ENCODE measurements at regions not wholly inside any gene's neighbourhood (a gene's known extent, or its start where the extent isn't known, plus 50 kb on each side); places are given as distances from the start of the nearest gene placed in this dataset.
"Not testable (repeated sequence)": the region's sequence is repeated elsewhere in the genome, so short reads cannot be mapped to it uniquely, and the experiment has no call there.

DNA sequence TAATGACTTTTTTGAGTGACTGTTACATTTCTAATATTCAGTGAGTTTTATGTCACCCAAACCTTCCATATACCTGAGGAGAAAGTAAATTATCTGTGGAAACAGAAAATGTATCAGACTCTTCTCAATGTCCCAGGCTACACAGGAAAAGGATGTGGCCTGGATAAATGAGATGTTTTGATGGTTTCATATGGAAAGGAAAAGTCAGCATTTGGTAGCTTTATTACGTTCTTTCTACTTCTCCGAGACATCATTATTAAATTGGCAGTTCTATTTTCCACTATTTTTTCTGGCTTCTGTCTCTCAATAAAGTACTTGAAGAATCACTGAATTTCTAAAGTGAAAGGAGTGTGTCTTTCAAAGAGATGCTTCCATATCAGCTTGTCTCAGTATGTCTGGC is 847.0 kb upstream of the CRIM1 start:
- Histone ChIP-seq H3K9me3 (ENCODE audit: control insufficient read depth in 2 of 2, insufficient read depth in 1 of 2, low read depth in 1 of 2, low read length in 1 of 2) (no peaks in the 10 kb centered on the region), H3K4me3 (ENCODE audit: low read depth in 1 of 3, low read length in 3 of 3) (no peak overlapping the region), H3K27me3 (ENCODE audit: control insufficient read depth in 3 of 3, insufficient read depth in 3 of 3, low read length in 3 of 3) (no peaks in the 10 kb centered on the region), H3K27ac (ENCODE audit: low read depth in 1 of 3, low read length in 2 of 3) (no peak overlapping the region), H3K4me1 (ENCODE audit: control insufficient read depth in 3 of 3, insufficient read depth in 2 of 3, low read depth in 1 of 3, low read length in 2 of 3) (no peaks in the 10 kb centered on the region), H3K36me3 (ENCODE audit: control insufficient read depth in 3 of 3, insufficient read depth in 2 of 3, low read depth in 1 of 3, low read length in 3 of 3) (no peaks in the 10 kb centered on the region)
- FAIRE-seq (no peak), DNase-seq (no peak)
- WGBS, 3 donors: 83 to 100% (median 90%) methylated on average over 2 of the region's 2 CpGs

DNA sequence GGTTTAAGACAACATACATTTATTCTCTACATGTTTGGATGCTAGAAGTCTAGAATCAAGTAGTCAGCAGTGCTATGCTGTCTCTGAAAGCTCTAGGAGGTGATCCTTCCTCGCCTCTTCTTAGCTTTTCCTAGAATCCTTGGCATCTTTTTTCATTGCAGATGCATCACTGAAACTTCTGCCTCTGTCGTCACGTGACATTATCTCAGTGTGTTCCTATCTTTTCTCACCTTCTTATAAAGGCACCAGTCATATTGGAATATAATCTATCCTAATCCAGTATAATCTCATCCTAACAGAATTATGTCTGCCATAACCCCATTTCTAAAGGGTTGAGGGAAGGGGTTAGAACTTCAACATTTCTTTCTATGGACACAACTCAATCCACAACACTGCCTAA is 851.2 kb upstream of the CRIM1 start:
- Histone ChIP-seq H3K36me3 (ENCODE audit: control insufficient read depth in 3 of 3, insufficient read depth in 2 of 3, low read depth in 1 of 3, low read length in 3 of 3) (no peaks in the 10 kb centered on the region), H3K27me3 (ENCODE audit: control insufficient read depth in 3 of 3, insufficient read depth in 3 of 3, low read length in 3 of 3) (no peaks in the 10 kb centered on the region), H3K27ac (ENCODE audit: low read depth in 1 of 3, low read length in 2 of 3) (no peak overlapping the region), H3K9me3 (ENCODE audit: control insufficient read depth in 2 of 2, insufficient read depth in 1 of 2, low read depth in 1 of 2, low read length in 1 of 2) (no peaks in the 10 kb centered on the region), H3K4me3 (ENCODE audit: low read depth in 1 of 3, low read length in 3 of 3) (no peak overlapping the region), H3K4me1 (ENCODE audit: control insufficient read depth in 3 of 3, insufficient read depth in 2 of 3, low read depth in 1 of 3, low read length in 2 of 3) (no peaks in the 10 kb centered on the region)
- no peak for FAIRE-seq
- 68 to 87% (median 78%) methylated on average over 3 of the region's 3 CpGs for WGBS, 3 donors
- DNase-seq: no peak

DNA sequence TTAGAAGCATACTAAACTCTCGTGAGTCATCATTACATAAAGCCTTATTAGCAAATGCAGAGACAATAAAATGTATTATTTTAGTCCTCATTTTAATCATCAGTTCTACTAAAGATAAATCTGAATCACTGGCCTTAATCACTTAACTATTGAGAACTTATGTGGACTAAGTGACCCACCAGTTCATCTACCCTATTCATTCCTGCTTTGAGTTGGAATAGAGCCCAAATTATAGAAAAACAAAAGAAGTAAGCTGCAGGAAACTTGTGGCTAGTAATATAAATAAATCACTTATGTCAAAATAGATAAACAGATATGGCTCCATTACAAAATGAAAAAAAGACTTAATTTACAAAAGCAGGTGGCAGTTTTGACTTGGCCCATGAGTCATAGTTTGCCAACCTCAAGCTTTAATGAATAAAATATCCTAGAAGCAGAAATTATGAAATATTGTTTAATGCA is 851.8 kb upstream of the CRIM1 start:
- WGBS, 3 donors: 57 to 70% (median 63%) methylated on average over 1 of the region's 1 CpG
- no peak overlapping the region for H3K4me3 ChIP-seq (ENCODE audit: low read depth in 1 of 3, low read length in 3 of 3)

DNA sequence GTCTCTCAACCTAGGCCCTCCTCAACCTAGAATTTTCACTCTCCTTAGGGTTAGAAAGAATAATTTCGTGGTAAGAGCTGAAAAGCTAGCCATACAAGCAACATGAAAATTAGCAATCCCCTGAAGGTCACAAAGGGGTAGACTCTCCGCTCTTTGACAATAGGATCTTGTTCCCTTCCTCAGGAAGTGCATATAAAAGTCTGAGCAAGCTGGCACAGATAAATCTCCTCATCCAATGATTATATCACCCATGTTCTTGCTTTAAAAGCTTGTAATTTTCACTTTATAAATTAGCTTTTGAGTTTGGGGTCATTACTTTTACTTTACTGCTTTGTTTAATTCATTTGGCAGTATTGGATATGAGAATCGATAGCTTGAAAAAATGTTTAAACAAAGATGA is 852.3 kb upstream of the CRIM1 start:
- no peak for FAIRE-seq
- 66 to 71% (median 67%) methylated on average over 3 of the region's 3 CpGs for WGBS, 3 donors
- H3K36me3 ChIP-seq (ENCODE audit: control insufficient read depth in 3 of 3, insufficient read depth in 2 of 3, low read depth in 1 of 3, low read length in 3 of 3): no peaks in the 10 kb centered on the region

More for the DNA sequence above, 851.8 kb upstream of the CRIM1 start:
- no peak for FAIRE-seq
- Histone ChIP-seq H3K36me3 (ENCODE audit: control insufficient read depth in 3 of 3, insufficient read depth in 2 of 3, low read depth in 1 of 3, low read length in 3 of 3) (no peaks in the 10 kb centered on the region), H3K27ac (ENCODE audit: low read depth in 1 of 3, low read length in 2 of 3) (no peak overlapping the region), H3K9me3 (ENCODE audit: control insufficient read depth in 2 of 2, insufficient read depth in 1 of 2, low read depth in 1 of 2, low read length in 1 of 2) (peaks cover 0 to 3% of the 10 kb centered on the region in 2 donors), H3K4me1 (ENCODE audit: control insufficient read depth in 3 of 3, insufficient read depth in 2 of 3, low read depth in 1 of 3, low read length in 2 of 3) (no peaks in the 10 kb centered on the region), H3K27me3 (ENCODE audit: control insufficient read depth in 3 of 3, insufficient read depth in 3 of 3, low read length in 3 of 3) (no peaks in the 10 kb centered on the region)
- no peak for DNase-seq

DNA sequence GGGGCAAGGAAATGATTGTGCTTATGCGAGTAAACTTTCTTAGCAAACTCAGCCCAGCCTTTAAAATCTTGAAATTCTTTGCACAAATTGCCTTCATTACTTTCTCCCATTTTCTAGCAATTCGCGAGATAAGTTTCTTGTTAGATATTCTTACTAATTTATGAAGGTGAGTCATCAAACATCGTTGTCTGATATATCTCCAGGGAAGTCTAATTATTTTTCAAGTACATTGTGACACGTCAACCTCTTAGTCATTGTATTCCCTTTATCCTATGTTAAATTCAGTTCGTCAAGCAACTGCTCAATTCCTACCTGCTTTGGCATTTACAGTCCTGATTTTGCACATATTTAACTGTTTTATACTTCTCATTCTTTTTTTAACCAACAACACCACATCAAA is 854.5 kb upstream of the CRIM1 start:
- WGBS, 3 donors: 73 to 83% (median 83%) methylated on average over 6 of the region's 6 CpGs
- DNase-seq (no peak), FAIRE-seq (no peak)
- Histone ChIP-seq H3K36me3 (ENCODE audit: control insufficient read depth in 3 of 3, insufficient read depth in 2 of 3, low read depth in 1 of 3, low read length in 3 of 3) (no peaks in the 10 kb centered on the region), H3K4me1 (ENCODE audit: control insufficient read depth in 3 of 3, insufficient read depth in 2 of 3, low read depth in 1 of 3, low read length in 2 of 3) (no peaks in the 10 kb centered on the region), H3K27ac (ENCODE audit: low read depth in 1 of 3, low read length in 2 of 3) (no peak overlapping the region), H3K9me3 (ENCODE audit: control insufficient read depth in 2 of 2, insufficient read depth in 1 of 2, low read depth in 1 of 2, low read length in 1 of 2) (peaks cover 0 to 3% of the 10 kb centered on the region in 2 donors), H3K27me3 (ENCODE audit: control insufficient read depth in 3 of 3, insufficient read depth in 3 of 3, low read length in 3 of 3) (no peaks in the 10 kb centered on the region), H3K4me3 (ENCODE audit: low read depth in 1 of 3, low read length in 3 of 3) (no peak overlapping the region)

More for the DNA sequence above, 852.3 kb upstream of the CRIM1 start:
- DNase-seq: no peak
- H3K4me1 ChIP-seq (ENCODE audit: control insufficient read depth in 3 of 3, insufficient read depth in 2 of 3, low read depth in 1 of 3, low read length in 2 of 3): no peaks in the 10 kb centered on the region
- peaks cover 0 to 3% of the 10 kb centered on the region in 2 donors for H3K9me3 ChIP-seq (ENCODE audit: control insufficient read depth in 2 of 2, insufficient read depth in 1 of 2, low read depth in 1 of 2, low read length in 1 of 2)
- no peaks in the 10 kb centered on the region for H3K27me3 ChIP-seq (ENCODE audit: control insufficient read depth in 3 of 3, insufficient read depth in 3 of 3, low read length in 3 of 3)
- no peak overlapping the region for H3K27ac ChIP-seq (ENCODE audit: low read depth in 1 of 3, low read length in 2 of 3)
- no peak overlapping the region for H3K4me3 ChIP-seq (ENCODE audit: low read depth in 1 of 3, low read length in 3 of 3)

DNA sequence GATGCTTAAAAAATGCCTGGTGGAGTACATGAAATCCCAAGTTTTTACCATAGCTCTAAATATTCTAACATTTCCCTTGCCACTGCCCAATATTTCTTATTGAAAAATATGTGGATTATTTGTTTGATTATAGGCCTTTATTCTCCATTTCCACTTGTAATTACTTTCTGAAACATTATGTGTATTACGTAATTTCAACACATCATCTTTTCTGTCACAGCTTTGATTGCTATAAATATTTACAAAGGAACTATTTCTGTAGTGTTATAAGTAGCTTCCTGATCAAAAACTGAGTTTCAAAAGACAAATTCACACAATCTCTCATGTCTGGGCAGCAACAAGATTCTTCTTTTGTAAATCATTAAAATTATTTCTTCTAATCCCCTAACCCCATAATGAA is 859.6 kb upstream of the CRIM1 start:
- WGBS, 3 donors: 70 to 90% (median 87%) methylated on average over 1 of the region's 1 CpG
- Histone ChIP-seq H3K4me3 (ENCODE audit: low read depth in 1 of 3, low read length in 3 of 3) (no peak overlapping the region), H3K9me3 (ENCODE audit: control insufficient read depth in 2 of 2, insufficient read depth in 1 of 2, low read depth in 1 of 2, low read length in 1 of 2) (peaks cover 0 to 3% of the 10 kb centered on the region in 2 donors), H3K27ac (ENCODE audit: low read depth in 1 of 3, low read length in 2 of 3) (no peak overlapping the region), H3K4me1 (ENCODE audit: control insufficient read depth in 3 of 3, insufficient read depth in 2 of 3, low read depth in 1 of 3, low read length in 2 of 3) (no peaks in the 10 kb centered on the region), H3K36me3 (ENCODE audit: control insufficient read depth in 3 of 3, insufficient read depth in 2 of 3, low read depth in 1 of 3, low read length in 3 of 3) (no peaks in the 10 kb centered on the region), H3K27me3 (ENCODE audit: control insufficient read depth in 3 of 3, insufficient read depth in 3 of 3, low read length in 3 of 3) (no peaks in the 10 kb centered on the region)
- no peak for FAIRE-seq
- no peak for DNase-seq

DNA sequence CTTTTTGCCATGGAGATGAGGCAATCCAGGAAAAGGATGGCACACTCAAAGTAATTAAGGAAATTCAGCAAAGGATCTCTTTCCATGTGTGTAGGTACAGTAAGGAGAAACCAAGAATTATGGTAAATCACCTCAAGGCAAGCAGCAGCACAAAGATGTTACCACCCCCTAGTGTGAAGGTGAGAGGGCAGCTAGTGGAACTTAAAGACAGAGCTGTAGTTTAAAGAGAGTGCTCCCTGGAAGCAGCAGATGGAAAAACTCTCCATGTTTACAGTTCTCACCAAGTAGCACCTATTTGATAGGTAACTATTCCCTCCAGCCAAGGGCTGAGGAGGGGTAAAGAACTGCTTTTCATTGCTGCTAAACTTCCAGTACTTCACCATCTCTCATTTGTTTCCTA is 860.4 kb upstream of the CRIM1 start:
- DNase-seq (no peak), FAIRE-seq (no peak)
- peaks cover 0 to 3% of the 10 kb centered on the region in 2 donors for H3K9me3 ChIP-seq (ENCODE audit: control insufficient read depth in 2 of 2, insufficient read depth in 1 of 2, low read depth in 1 of 2, low read length in 1 of 2)
- no peak overlapping the region for H3K4me3 ChIP-seq (ENCODE audit: low read depth in 1 of 3, low read length in 3 of 3)
- H3K27ac ChIP-seq (ENCODE audit: low read depth in 1 of 3, low read length in 2 of 3): no peak overlapping the region
- H3K27me3 ChIP-seq (ENCODE audit: control insufficient read depth in 3 of 3, insufficient read depth in 3 of 3, low read length in 3 of 3): no peaks in the 10 kb centered on the region
- H3K4me1 ChIP-seq (ENCODE audit: control insufficient read depth in 3 of 3, insufficient read depth in 2 of 3, low read depth in 1 of 3, low read length in 2 of 3): no peaks in the 10 kb centered on the region
- no peaks in the 10 kb centered on the region for H3K36me3 ChIP-seq (ENCODE audit: control insufficient read depth in 3 of 3, insufficient read depth in 2 of 3, low read depth in 1 of 3, low read length in 3 of 3)

DNA sequence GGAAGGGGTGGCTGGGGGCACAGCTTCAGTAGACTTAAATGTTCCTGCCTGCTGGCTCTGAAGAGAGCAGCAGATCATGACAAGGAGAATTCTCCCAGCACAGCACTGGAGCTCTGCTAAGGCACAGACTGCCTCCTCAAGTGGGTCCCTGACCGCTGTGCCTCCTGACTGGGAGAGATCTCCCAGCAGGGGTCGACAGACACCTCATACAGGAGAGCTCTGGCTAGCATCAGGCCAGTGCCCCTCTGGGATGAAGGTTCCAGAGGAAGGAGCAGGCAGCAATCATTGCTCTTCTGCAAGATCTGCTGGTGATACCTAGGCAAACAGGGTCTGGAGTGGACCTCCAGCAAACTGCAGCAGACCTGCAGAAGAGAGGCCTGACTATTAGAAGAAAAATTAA is 877.5 kb upstream of the CRIM1 start:
- WGBS, 3 donors: 60 to 74% (median 74%) methylated on average over 2 of the region's 2 CpGs
- FAIRE-seq: not testable (repeated sequence)

DNA sequence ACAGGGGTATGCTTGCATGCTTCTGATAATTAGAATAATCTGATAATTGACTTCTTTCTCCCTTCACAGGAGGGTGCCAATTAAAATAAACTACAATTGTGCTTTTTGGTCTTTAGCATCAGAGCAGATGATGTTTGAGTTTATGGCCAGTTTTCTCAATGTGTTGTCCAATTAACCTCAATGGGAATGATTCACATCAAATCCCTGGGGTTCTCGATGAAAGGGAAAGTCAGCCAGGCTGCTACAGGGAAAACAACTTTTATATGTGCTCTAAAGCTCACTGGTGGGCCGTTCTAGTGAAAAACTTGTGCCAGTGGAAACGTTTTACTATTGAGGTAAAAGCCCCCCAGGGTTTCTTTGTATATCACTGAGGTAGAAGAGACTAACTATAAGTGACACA is 887.3 kb upstream of the CRIM1 start:
- Histone ChIP-seq H3K27me3 (ENCODE audit: control insufficient read depth in 3 of 3, insufficient read depth in 3 of 3, low read length in 3 of 3) (no peaks in the 10 kb centered on the region), H3K4me3 (ENCODE audit: low read depth in 1 of 3, low read length in 3 of 3) (no peak overlapping the region), H3K4me1 (ENCODE audit: control insufficient read depth in 3 of 3, insufficient read depth in 2 of 3, low read depth in 1 of 3, low read length in 2 of 3) (no peaks in the 10 kb centered on the region), H3K27ac (ENCODE audit: low read depth in 1 of 3, low read length in 2 of 3) (no peak overlapping the region), H3K9me3 (ENCODE audit: control insufficient read depth in 2 of 2, insufficient read depth in 1 of 2, low read depth in 1 of 2, low read length in 1 of 2) (no peaks in the 10 kb centered on the region), H3K36me3 (ENCODE audit: control insufficient read depth in 3 of 3, insufficient read depth in 2 of 3, low read depth in 1 of 3, low read length in 3 of 3) (no peaks in the 10 kb centered on the region)
- DNase-seq (no peak), FAIRE-seq (no peak)
- WGBS, 3 donors: 33 to 50% (median 39%) methylated on average over 3 of the region's 3 CpGs

More for the DNA sequence above, 877.5 kb upstream of the CRIM1 start:
- not testable (repeated sequence) for H3K4me3 ChIP-seq (ENCODE audit: low read depth in 1 of 3, low read length in 3 of 3); H3K36me3 ChIP-seq (ENCODE audit: control insufficient read depth in 3 of 3, insufficient read depth in 2 of 3, low read depth in 1 of 3, low read length in 3 of 3); H3K4me1 ChIP-seq (ENCODE audit: control insufficient read depth in 3 of 3, insufficient read depth in 2 of 3, low read depth in 1 of 3, low read length in 2 of 3); DNase-seq; H3K9me3 ChIP-seq (ENCODE audit: control insufficient read depth in 2 of 2, insufficient read depth in 1 of 2, low read depth in 1 of 2, low read length in 1 of 2); H3K27me3 ChIP-seq (ENCODE audit: control insufficient read depth in 3 of 3, insufficient read depth in 3 of 3, low read length in 3 of 3); H3K27ac ChIP-seq (ENCODE audit: low read depth in 1 of 3, low read length in 2 of 3)

Data from small intestine (tissue), 7 donors.